ENCODE measurements at regions not wholly inside any gene's neighbourhood (a gene's known extent, or its start where the extent isn't known, plus 50 kb on each side); places are given as distances from the start of the nearest gene placed in this dataset.

GRCh38 chr7:112556633-112557032 lies 75.8 kb downstream of the LSMEM1 start:
- 90 to 96% methylated on average over 1 of the region's 1 CpG for WGBS, 2 donors
- DNase-seq (ENCODE audit: low spot score in 2 of 2), result no peak
- intact Hi-C loops (cut with DNase I; ENCODE audit: low total_unique reads), result no loop called here
- no peak overlapping the region for H3K4me3 ChIP-seq (ENCODE audit: low read depth, poor library complexity, severe bottlenecking)
- no peak for TF ChIP-seq CTCF (IDR thresholded peaks at IDR 0.05)
- no peak for TF ChIP-seq POLR2A (IDR thresholded peaks at IDR 0.05)

GRCh38 chr7:112566442-112567324 lies 85.9 kb downstream of the LSMEM1 start:
- H3K4me3 ChIP-seq (ENCODE audit: low read depth, poor library complexity, severe bottlenecking), result no peak overlapping the region
- no peak for TF ChIP-seq POLR2A (IDR thresholded peaks at IDR 0.05)
- no peak for TF ChIP-seq CTCF (IDR thresholded peaks at IDR 0.05)
- no peak for DNase-seq (ENCODE audit: low spot score in 2 of 2)
- intact Hi-C loops (cut with DNase I; ENCODE audit: low total_unique reads), result no loop called here
- 27 to 28% methylated on average over 8 of the region's 8 CpGs for WGBS, 2 donors

- WGBS, 2 donors, result 91 to 96% methylated on average over 2 of the region's 2 CpGs
- DNase-seq (ENCODE audit: low spot score in 2 of 2), result no peak
- TF ChIP-seq CTCF (IDR thresholded peaks at IDR 0.05) (no peak), POLR2A (IDR thresholded peaks at IDR 0.05) (no peak)
- H3K4me3 ChIP-seq (ENCODE audit: low read depth, poor library complexity, severe bottlenecking), result no peak overlapping the region
- intact Hi-C loops (cut with DNase I; ENCODE audit: low total_unique reads), result no loop called here
Measured at GRCh38 chr7:112567388-112567787, 86.6 kb downstream of the LSMEM1 start.

GRCh38 chr7:112571852-112572607 lies 91.2 kb downstream of the LSMEM1 start:
- no peak for TF ChIP-seq CTCF (IDR thresholded peaks at IDR 0.05)
- TF ChIP-seq POLR2A (IDR thresholded peaks at IDR 0.05), result no peak
- 76 to 79% methylated on average over 4 of the region's 4 CpGs for WGBS, 2 donors
- no peak overlapping the region for H3K4me3 ChIP-seq (ENCODE audit: low read depth, poor library complexity, severe bottlenecking)
- intact Hi-C loops (cut with DNase I; ENCODE audit: low total_unique reads), result no loop called here
- no peak for DNase-seq (ENCODE audit: low spot score in 2 of 2)

- no peak overlapping the region for H3K4me3 ChIP-seq (ENCODE audit: low read depth, poor library complexity, severe bottlenecking)
- intact Hi-C loops (cut with DNase I; ENCODE audit: low total_unique reads), result no loop called here
- DNase-seq (ENCODE audit: low spot score in 2 of 2), result no peak
- TF ChIP-seq CTCF (IDR thresholded peaks at IDR 0.05) (no peak), POLR2A (IDR thresholded peaks at IDR 0.05) (no peak)
- 26 to 33% methylated on average over 1 of the region's 1 CpG for WGBS, 2 donors
Measured at GRCh38 chr7:112572669-112573301, 92.0 kb downstream of the LSMEM1 start.

Data from lower leg skin (tissue), 4 donors.